Activated T-cell treated with anti-CD3 and anti-CD28 coated beads, Interleukin-2, amount 50 U/mL, for 4 hours (primary cell): ENCODE measurements at regions not wholly inside any gene's neighbourhood (a gene's known extent, or its start where the extent isn't known, plus 50 kb on each side); places are given as distances from the start of the nearest gene placed in this dataset.
"Not testable (repeated sequence)": the region's sequence is repeated elsewhere in the genome, so short reads cannot be mapped to it uniquely, and the experiment has no call there.

Experiments
- ATAC-seq, 2 donors: fragments of 200-7000 bp; cut with Tn5 transposase; one replicate each; pipeline ENCODE4 v1.10.0; 2021
- DNase-seq: peaks from one replicate; pipeline ENCODE4 v3.0.0-alpha.2; 2020
- H3K27me3 Mint-ChIP-seq: one replicate; pipeline ENCODE4 v1.8.0; 2021; ENCODE audit warnings: low read depth, mixed read lengths
- H3K36me3 Mint-ChIP-seq: one replicate; pipeline ENCODE4 v1.8.0; 2022; ENCODE audit warnings: mixed read lengths; ENCODE audit not compliant: insufficient read depth
- H3K4me1 Mint-ChIP-seq: one replicate; pipeline ENCODE4 v1.8.0; 2021; ENCODE audit warnings: low read depth, mixed read lengths
- H3K4me3 Mint-ChIP-seq: one replicate; pipeline ENCODE4 v1.8.0; 2021; ENCODE audit warnings: mild to moderate bottlenecking, moderate library complexity, mixed read lengths
- H3K9me3 Mint-ChIP-seq: one replicate; pipeline ENCODE4 v1.8.0; 2021; ENCODE audit warnings: mixed read lengths

- Mint-ChIP-seq H3K4me3 (no peak overlapping the region), H3K36me3 (no peaks in the 10 kb centered on the region), H3K9me3 (no peaks in the 10 kb centered on the region), H3K4me1 (no peaks in the 10 kb centered on the region), H3K27me3 (peaks cover 2% of the 10 kb centered on the region)
- DNase-seq (no peak), ATAC-seq (no peak)
Observed at GRCh38 chr1:187038784-187039183, 210.0 kb downstream of the PLA2G4A start.

DNA sequence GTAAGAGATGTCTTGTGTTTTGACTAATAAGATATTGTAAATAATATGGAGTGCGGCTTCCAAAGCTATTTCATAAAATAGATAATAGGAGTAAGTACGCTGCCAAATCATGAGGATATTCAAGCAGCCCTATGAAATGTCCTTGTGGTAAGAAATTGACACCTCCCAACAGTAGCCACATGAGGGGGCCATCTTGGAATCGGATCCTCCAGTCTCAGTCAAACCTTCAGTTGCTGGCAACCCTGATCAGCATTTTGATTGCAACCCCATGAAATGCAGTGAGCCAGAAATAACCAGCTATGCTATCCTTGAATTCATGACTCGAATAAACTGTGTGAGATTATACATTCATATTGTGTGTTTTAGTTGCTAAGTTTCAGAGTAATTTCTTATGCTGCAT, 212.4 kb downstream of the PLA2G4A start:
- Mint-ChIP-seq H3K4me1 (no peaks in the 10 kb centered on the region), H3K27me3 (peaks cover 4% of the 10 kb centered on the region), H3K36me3 (no peaks in the 10 kb centered on the region), H3K4me3 (no peak overlapping the region), H3K9me3 (no peaks in the 10 kb centered on the region)
- DNase-seq (no peak), ATAC-seq (no peak)

DNA sequence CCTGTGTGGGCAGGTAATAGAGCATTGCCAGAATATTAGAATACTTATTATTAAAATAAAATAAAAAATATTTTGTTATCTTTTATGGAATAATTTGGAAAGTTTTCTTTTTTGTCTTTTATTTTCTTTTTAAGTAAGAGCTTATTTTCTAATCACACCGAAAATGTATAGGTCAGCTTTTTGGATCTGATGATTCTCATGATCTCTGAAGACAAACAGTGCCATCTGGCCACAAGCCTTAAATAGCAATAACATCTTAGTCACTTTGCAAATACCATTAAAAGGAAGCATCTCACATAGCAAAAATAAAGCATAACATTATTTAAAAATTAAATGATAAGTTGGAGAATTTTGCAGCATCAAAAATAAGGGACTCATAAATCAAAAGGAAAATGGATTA, 213.8 kb downstream of the PLA2G4A start:
- Mint-ChIP-seq H3K36me3 (no peaks in the 10 kb centered on the region), H3K4me1 (no peaks in the 10 kb centered on the region), H3K27me3 (peaks cover 4% of the 10 kb centered on the region), H3K9me3 (no peaks in the 10 kb centered on the region), H3K4me3 (no peak overlapping the region)
- ATAC-seq (no peak), DNase-seq (no peak)

DNA sequence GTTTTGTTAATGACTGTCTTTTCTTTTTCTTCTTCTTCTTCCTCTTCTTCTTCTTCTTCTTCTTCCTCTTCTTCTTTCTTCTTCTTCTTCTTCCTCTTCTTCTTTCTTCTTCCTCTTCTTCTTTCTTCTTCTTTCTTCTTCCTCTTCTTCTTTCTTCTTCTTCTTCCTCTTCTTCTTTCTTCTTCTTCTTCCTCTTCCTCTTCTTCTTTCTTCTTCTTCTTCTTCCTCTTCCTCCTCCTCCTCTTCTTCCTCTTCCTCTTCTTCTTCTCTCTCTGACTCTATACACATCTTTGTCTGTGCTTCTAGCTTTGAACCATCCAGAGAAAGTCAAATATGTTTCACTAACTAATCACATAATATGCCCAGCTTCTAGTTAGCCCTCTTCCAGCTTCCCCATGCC, 214.7 kb downstream of the PLA2G4A start:
- not testable (repeated sequence) for H3K4me1 Mint-ChIP-seq, H3K36me3 Mint-ChIP-seq, ATAC-seq, DNase-seq, H3K4me3 Mint-ChIP-seq, H3K9me3 Mint-ChIP-seq, H3K27me3 Mint-ChIP-seq

DNA sequence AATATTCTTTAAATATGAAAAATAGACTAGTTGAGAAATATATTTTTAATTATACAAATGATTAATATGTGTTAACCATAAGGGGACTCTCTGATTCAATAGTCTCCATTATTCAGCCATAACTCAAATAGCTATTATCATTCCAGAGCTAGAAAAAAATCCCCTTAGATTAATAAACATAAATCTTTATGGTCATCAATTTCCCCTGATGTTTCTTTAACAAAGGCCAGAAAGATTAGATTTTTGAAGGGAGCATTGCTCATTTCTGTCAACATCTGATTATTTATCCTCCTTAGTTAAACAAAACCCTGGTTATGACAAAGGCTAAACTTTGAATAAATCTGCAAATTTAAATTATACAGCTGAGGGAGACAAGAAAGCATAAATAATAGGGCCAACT, 215.7 kb downstream of the PLA2G4A start:
- Mint-ChIP-seq H3K4me1 (no peaks in the 10 kb centered on the region), H3K4me3 (no peak overlapping the region), H3K9me3 (no peaks in the 10 kb centered on the region), H3K36me3 (no peaks in the 10 kb centered on the region), H3K27me3 (peaks cover 4% of the 10 kb centered on the region)
- DNase-seq (no peak), ATAC-seq (no peak)

DNA sequence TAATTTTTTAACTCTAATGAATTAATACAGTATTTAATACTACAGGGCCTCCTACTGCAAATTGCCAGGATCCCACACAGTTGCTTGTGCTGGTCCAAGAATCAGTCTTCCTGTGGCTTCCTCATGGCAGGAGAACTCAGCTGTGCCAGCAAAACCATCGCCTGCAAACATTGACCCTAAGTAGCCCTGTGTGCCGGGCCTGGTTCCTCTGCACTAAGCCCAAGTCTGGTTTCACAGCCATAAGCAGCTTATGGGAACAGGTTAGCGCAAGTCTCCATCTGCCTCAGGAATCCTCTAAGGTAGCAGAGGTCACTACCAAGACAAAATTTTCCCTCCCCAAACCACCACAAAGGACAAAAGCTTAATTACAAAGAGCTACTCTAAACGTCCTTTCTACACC, 216.6 kb downstream of the PLA2G4A start:
- H3K4me1 Mint-ChIP-seq: no peaks in the 10 kb centered on the region
- no peaks in the 10 kb centered on the region for H3K36me3 Mint-ChIP-seq
- DNase-seq (no peak), ATAC-seq (no peak)
- H3K27me3 Mint-ChIP-seq: peaks cover 4% of the 10 kb centered on the region
- no peaks in the 10 kb centered on the region for H3K9me3 Mint-ChIP-seq
- no peak overlapping the region for H3K4me3 Mint-ChIP-seq

- H3K27me3 Mint-ChIP-seq: peaks cover 4% of the 10 kb centered on the region
- ATAC-seq (no peak), DNase-seq (no peak)
- H3K4me1 Mint-ChIP-seq: no peaks in the 10 kb centered on the region
- no peak overlapping the region for H3K4me3 Mint-ChIP-seq
- no peaks in the 10 kb centered on the region for H3K36me3 Mint-ChIP-seq
- no peaks in the 10 kb centered on the region for H3K9me3 Mint-ChIP-seq
Observed at GRCh38 chr1:187046293-187046692, 217.5 kb downstream of the PLA2G4A start.

GRCh38 chr1:187047298-187047697, 218.5 kb downstream of the PLA2G4A start:
- DNase-seq (no peak), ATAC-seq (no peak)
- H3K4me3 Mint-ChIP-seq: no peak overlapping the region
- no peaks in the 10 kb centered on the region for H3K36me3 Mint-ChIP-seq
- H3K9me3 Mint-ChIP-seq: no peaks in the 10 kb centered on the region
- H3K4me1 Mint-ChIP-seq: no peaks in the 10 kb centered on the region
- H3K27me3 Mint-ChIP-seq: peaks cover 4% of the 10 kb centered on the region

DNA sequence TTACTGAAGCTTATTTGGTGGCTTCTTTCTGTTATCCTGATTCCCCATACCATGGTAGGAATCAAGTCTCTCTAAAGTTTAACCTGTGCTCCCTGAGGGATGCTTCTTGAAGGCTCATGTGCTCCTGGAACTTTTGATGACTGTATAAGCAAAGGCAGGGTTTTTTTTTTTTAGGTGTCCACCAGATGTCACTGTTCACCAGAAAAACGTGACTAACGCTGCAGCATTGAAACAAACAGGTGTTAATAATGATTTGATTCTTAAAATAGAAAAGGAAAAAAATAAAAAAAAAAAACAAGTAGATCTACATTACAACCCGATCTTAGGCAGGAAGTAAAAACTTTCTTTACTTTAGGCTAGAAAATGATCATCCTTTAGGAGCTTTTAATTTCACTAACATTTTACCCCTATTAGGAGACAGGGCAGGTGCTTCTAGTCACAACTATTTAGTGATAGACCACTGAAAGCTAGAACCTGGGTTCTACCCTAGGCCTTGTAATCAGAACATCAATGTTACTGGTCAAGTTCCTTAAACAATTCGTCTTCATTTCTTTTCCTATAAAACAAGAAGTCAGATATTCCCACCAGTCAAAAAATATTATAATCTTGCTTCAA, 223.0 kb downstream of the PLA2G4A start:
- no peak overlapping the region for H3K4me3 Mint-ChIP-seq
- H3K36me3 Mint-ChIP-seq: no peaks in the 10 kb centered on the region
- DNase-seq: no peak
- no peaks in the 10 kb centered on the region for H3K4me1 Mint-ChIP-seq
- ATAC-seq: no peak
- no peaks in the 10 kb centered on the region for H3K27me3 Mint-ChIP-seq
- no peaks in the 10 kb centered on the region for H3K9me3 Mint-ChIP-seq

- Mint-ChIP-seq H3K4me3 (no peak overlapping the region), H3K36me3 (no peaks in the 10 kb centered on the region), H3K9me3 (no peaks in the 10 kb centered on the region), H3K27me3 (no peaks in the 10 kb centered on the region), H3K4me1 (no peaks in the 10 kb centered on the region)
- no peak for DNase-seq
- ATAC-seq: no peak
Observed at GRCh38 chr1:187053876-187054275, 225.1 kb downstream of the PLA2G4A start.

- Mint-ChIP-seq H3K27me3 (no peaks in the 10 kb centered on the region), H3K4me1 (no peaks in the 10 kb centered on the region), H3K4me3 (no peak overlapping the region), H3K36me3 (no peaks in the 10 kb centered on the region), H3K9me3 (no peaks in the 10 kb centered on the region)
- no peak for DNase-seq
- no peak for ATAC-seq
Observed at GRCh38 chr1:187054862-187055757, 226.4 kb downstream of the PLA2G4A start.

GRCh38 chr1:187063271-187063670, 234.5 kb downstream of the PLA2G4A start:
- no peak for DNase-seq
- Mint-ChIP-seq H3K27me3 (no peaks in the 10 kb centered on the region), H3K9me3 (no peaks in the 10 kb centered on the region), H3K4me3 (no peak overlapping the region), H3K36me3 (no peaks in the 10 kb centered on the region), H3K4me1 (no peaks in the 10 kb centered on the region)
- ATAC-seq: no peak

GRCh38 chr1:187067160-187067559, 238.4 kb downstream of the PLA2G4A start:
- Mint-ChIP-seq H3K27me3 (no peaks in the 10 kb centered on the region), H3K4me1 (no peaks in the 10 kb centered on the region), H3K9me3 (no peaks in the 10 kb centered on the region), H3K4me3 (no peak overlapping the region), H3K36me3 (no peaks in the 10 kb centered on the region)
- no peak for ATAC-seq
- DNase-seq: no peak

GRCh38 chr1:187070076-187070475, 241.3 kb downstream of the PLA2G4A start:
- no peak for ATAC-seq
- no peaks in the 10 kb centered on the region for H3K27me3 Mint-ChIP-seq
- H3K4me3 Mint-ChIP-seq: no peak overlapping the region
- H3K36me3 Mint-ChIP-seq: no peaks in the 10 kb centered on the region
- DNase-seq: no peak
- H3K9me3 Mint-ChIP-seq: peaks cover 7% of the 10 kb centered on the region
- H3K4me1 Mint-ChIP-seq: no peaks in the 10 kb centered on the region
